ENCODE measurements at regions not wholly inside any gene's neighbourhood (a gene's known extent, or its start where the extent isn't known, plus 50 kb on each side); places are given as distances from the start of the nearest gene placed in this dataset.

- POLR2A ChIA-PET = no interaction called here
- no peak for FAIRE-seq
- Histone ChIP-seq H3K9me1 (replicated peaks; ENCODE audit: control insufficient read depth, extremely low read depth, insufficient read depth, low read length) (no peaks in the 10 kb centered on the region), H3K36me3 (ENCODE audit: control insufficient read depth in 2 of 2, extremely low read depth in 1 of 2, insufficient read depth in 2 of 2, low read length in 2 of 2) (no peaks in the 10 kb centered on the region), H3K27ac (ENCODE audit: insufficient read depth, low read depth, low read length) (no peak overlapping the region), H3K79me2 (ENCODE audit: control insufficient read depth, insufficient read depth, low read length) (no peaks in the 10 kb centered on the region), H3K4me1 (ENCODE audit: control insufficient read depth, extremely low read depth, insufficient read depth, low read length) (no peaks in the 10 kb centered on the region), H3K27me3 (ENCODE audit: control insufficient read depth in 2 of 2, insufficient read depth in 2 of 2, low read length in 2 of 2) (no peaks in the 10 kb centered on the region), H3K9me3 (replicated peaks; ENCODE audit: control insufficient read depth, insufficient read depth, low read length) (peaks cover 5% of the 10 kb centered on the region), H4K20me1 (replicated peaks; ENCODE audit: control insufficient read depth, extremely low read depth, insufficient read depth, low read length) (no peaks in the 10 kb centered on the region), H3K4me2 (ENCODE audit: insufficient read depth, low read length) (no peak overlapping the region), H3K9ac (replicated peaks; ENCODE audit: extremely low read depth, insufficient read depth, low read length) (no peak overlapping the region), H2AFZ (ENCODE audit: low read depth, low read length) (no peak overlapping the region), H3K4me3 (replicated peaks in 1 of 3; ENCODE audit: insufficient read depth in 1 of 3, low read depth in 1 of 3, low read length in 3 of 3) (no peak overlapping the region)
- no peak for DNase-seq (ENCODE audit: low read depth, low spot score)
- TF ChIP-seq POLR2A (IDR thresholded peaks at IDR 0.05; ENCODE audit: low read depth, low read length) (no peak), FOS (IDR thresholded peaks at IDR 0.05; ENCODE audit: borderline replicate concordance, insufficient read depth, low read length) (no peak), POLR2AphosphoS5 (IDR thresholded peaks at IDR 0.05; ENCODE audit: insufficient read depth, low read depth, low read length) (no peak), EZH2 (IDR thresholded peaks at IDR 0.05; ENCODE audit: borderline replicate concordance, low read depth, low read length, severe bottlenecking) (no peak), MAX (IDR thresholded peaks at IDR 0.05; ENCODE audit: insufficient read depth, insufficient read length) (no peak), MYC (IDR thresholded peaks at IDR 0.05; ENCODE audit: low read depth, low read length) (no peak), CTCF (IDR thresholded peaks at IDR 0.05; ENCODE audit: extremely low read depth in 1 of 2, insufficient read depth in 1 of 2, low read depth in 1 of 2, low read length in 2 of 2) (no peak), GATA2 (IDR thresholded peaks at IDR 0.05; ENCODE audit: insufficient read depth, insufficient read length, low read depth, low read length) (no peak)
- intact Hi-C loops (cut with micrococcal nuclease) = no loop called here
- no TSS peak for BruUV-seq (replicated peaks)
- dilution Hi-C loops (cut with MboI; ENCODE audit: extremely low pct_ligation_motif_present, low sequenced_read_pairs) = no loop called here
- CTCF ChIA-PET = no interaction called here
These were observed 946.0 kb downstream of the GALC start for GRCh38 chr14:87046960-87047359.
